Memory B cell (primary cell): ENCODE measurements at regions not wholly inside any gene's neighbourhood (a gene's known extent, or its start where the extent isn't known, plus 50 kb on each side); places are given as distances from the start of the nearest gene placed in this dataset.

Experiments
- ATAC-seq: fragments of 150-1000 bp; cut with Tn5 transposase; 2 replicates; pipeline ENCODE4 v1.10.0; 2021; ENCODE audit warnings: low read depth, mild to moderate bottlenecking, moderate library complexity
- DNase-seq, 2 donors: peaks; one replicate each; pipeline ENCODE4 v3.0.0; 2022; ENCODE audit warnings: low spot score in 2 of 2
- H3K27ac Mint-ChIP-seq: one replicate; pipeline ENCODE4 v1.8.0; 2022; ENCODE audit warnings: mild to moderate bottlenecking, moderate library complexity, mixed read lengths
- H3K27me3 Mint-ChIP-seq: one replicate; pipeline ENCODE4 v1.8.0; 2022; ENCODE audit warnings: mixed read lengths
- H3K36me3 Mint-ChIP-seq: one replicate; pipeline ENCODE4 v1.8.0; 2022; ENCODE audit warnings: mild to moderate bottlenecking, mixed read lengths
- H3K4me1 Mint-ChIP-seq: one replicate; pipeline ENCODE4 v1.8.0; 2022; ENCODE audit warnings: mixed read lengths
- H3K4me3 Mint-ChIP-seq: one replicate; pipeline ENCODE4 v1.8.0; 2022; ENCODE audit warnings: mild to moderate bottlenecking, moderate library complexity, mixed read lengths
- H3K9me3 Mint-ChIP-seq: one replicate; pipeline ENCODE4 v1.8.0; 2022; ENCODE audit warnings: mixed read lengths

GRCh38 chr2:157990173-157990572 is 111.5 kb upstream of the UPP2 start:
- DNase-seq (no peak), ATAC-seq (no peak)
- H3K27ac Mint-ChIP-seq: no peak overlapping the region
- peaks cover 11% of the 10 kb centered on the region for H3K27me3 Mint-ChIP-seq
- no peaks in the 10 kb centered on the region for H3K4me1 Mint-ChIP-seq
- H3K9me3 Mint-ChIP-seq: no peaks in the 10 kb centered on the region
- no peaks in the 10 kb centered on the region for H3K36me3 Mint-ChIP-seq
- no peak overlapping the region for H3K4me3 Mint-ChIP-seq

- DNase-seq (no peak), ATAC-seq (no peak)
- H3K4me1 Mint-ChIP-seq: no peaks in the 10 kb centered on the region
- no peaks in the 10 kb centered on the region for H3K9me3 Mint-ChIP-seq
- H3K36me3 Mint-ChIP-seq: no peaks in the 10 kb centered on the region
- peaks cover 11% of the 10 kb centered on the region for H3K27me3 Mint-ChIP-seq
- H3K4me3 Mint-ChIP-seq: no peak overlapping the region
- no peak overlapping the region for H3K27ac Mint-ChIP-seq
Observed at GRCh38 chr2:157989227-157989626, 112.4 kb upstream of the UPP2 start.

- H3K9me3 Mint-ChIP-seq: no peaks in the 10 kb centered on the region
- no peak overlapping the region for H3K27ac Mint-ChIP-seq
- peaks cover 11% of the 10 kb centered on the region for H3K27me3 Mint-ChIP-seq
- H3K4me1 Mint-ChIP-seq: no peaks in the 10 kb centered on the region
- no peak for ATAC-seq
- H3K4me3 Mint-ChIP-seq: no peak overlapping the region
- no peak for DNase-seq
- H3K36me3 Mint-ChIP-seq: no peaks in the 10 kb centered on the region
Observed at GRCh38 chr2:157986761-157987160, 110.6 kb upstream of the ACVR1 start.

- Mint-ChIP-seq H3K4me1 (no peaks in the 10 kb centered on the region), H3K27ac (no peak overlapping the region), H3K9me3 (peaks cover 1% of the 10 kb centered on the region), H3K36me3 (no peaks in the 10 kb centered on the region), H3K27me3 (peaks cover 9% of the 10 kb centered on the region), H3K4me3 (no peak overlapping the region)
- ATAC-seq (no peak), DNase-seq (no peak)
Observed at GRCh38 chr2:157984866-157985265, 108.7 kb upstream of the ACVR1 start.

- Mint-ChIP-seq H3K4me1 (no peaks in the 10 kb centered on the region), H3K9me3 (peaks cover 8% of the 10 kb centered on the region), H3K27me3 (peaks cover 8% of the 10 kb centered on the region), H3K4me3 (no peak overlapping the region), H3K27ac (no peak overlapping the region), H3K36me3 (peaks cover 6% of the 10 kb centered on the region)
- ATAC-seq (no peak), DNase-seq (no peak)
Observed at GRCh38 chr2:157980020-157980419, 103.9 kb upstream of the ACVR1 start.

GRCh38 chr2:157971702-157972101 is 95.6 kb upstream of the ACVR1 start:
- Mint-ChIP-seq H3K27me3 (peaks cover 6% of the 10 kb centered on the region), H3K4me1 (no peaks in the 10 kb centered on the region), H3K36me3 (peaks cover 2% of the 10 kb centered on the region), H3K4me3 (no peak overlapping the region), H3K27ac (no peak overlapping the region), H3K9me3 (peaks cover 2% of the 10 kb centered on the region)
- ATAC-seq: no peak
- no peak for DNase-seq

GRCh38 chr2:157967856-157968255 is 91.7 kb upstream of the ACVR1 start:
- no peak for ATAC-seq
- no peaks in the 10 kb centered on the region for H3K9me3 Mint-ChIP-seq
- H3K4me3 Mint-ChIP-seq: no peak overlapping the region
- H3K27me3 Mint-ChIP-seq: peaks cover 4% of the 10 kb centered on the region
- H3K27ac Mint-ChIP-seq: no peak overlapping the region
- DNase-seq: no peak
- H3K36me3 Mint-ChIP-seq: no peaks in the 10 kb centered on the region
- no peaks in the 10 kb centered on the region for H3K4me1 Mint-ChIP-seq

- H3K4me3 Mint-ChIP-seq: no peak overlapping the region
- H3K27ac Mint-ChIP-seq: no peak overlapping the region
- DNase-seq (no peak), ATAC-seq (no peak)
- H3K9me3 Mint-ChIP-seq: peaks cover 15% of the 10 kb centered on the region
- peaks cover 2% of the 10 kb centered on the region for H3K36me3 Mint-ChIP-seq
- H3K4me1 Mint-ChIP-seq: no peaks in the 10 kb centered on the region
- H3K27me3 Mint-ChIP-seq: no peaks in the 10 kb centered on the region
Observed at GRCh38 chr2:157959249-157959648, 83.1 kb upstream of the ACVR1 start.

GRCh38 chr2:157957596-157957995 is 81.5 kb upstream of the ACVR1 start:
- Mint-ChIP-seq H3K36me3 (peaks cover 2% of the 10 kb centered on the region), H3K27ac (no peak overlapping the region), H3K4me1 (no peaks in the 10 kb centered on the region), H3K4me3 (no peak overlapping the region), H3K9me3 (peaks cover 15% of the 10 kb centered on the region), H3K27me3 (no peaks in the 10 kb centered on the region)
- no peak for ATAC-seq
- DNase-seq: no peak

- DNase-seq: no peak
- peaks cover 6% of the 10 kb centered on the region for H3K9me3 Mint-ChIP-seq
- H3K27ac Mint-ChIP-seq: no peak overlapping the region
- H3K36me3 Mint-ChIP-seq: peaks cover 2% of the 10 kb centered on the region
- ATAC-seq: no peak
- H3K4me3 Mint-ChIP-seq: no peak overlapping the region
- H3K27me3 Mint-ChIP-seq: peaks cover 6% of the 10 kb centered on the region
- H3K4me1 Mint-ChIP-seq: peaks cover 2% of the 10 kb centered on the region
Observed at GRCh38 chr2:157952558-157952957, 76.4 kb upstream of the ACVR1 start.

- Mint-ChIP-seq H3K4me3 (no peak overlapping the region), H3K27ac (no peak overlapping the region), H3K4me1 (peaks cover 2% of the 10 kb centered on the region), H3K36me3 (no peaks in the 10 kb centered on the region), H3K27me3 (peaks cover 10% of the 10 kb centered on the region), H3K9me3 (no peaks in the 10 kb centered on the region)
- DNase-seq (no peak), ATAC-seq (no peak)
Observed at GRCh38 chr2:157948856-157949255, 72.7 kb upstream of the ACVR1 start.

- Mint-ChIP-seq H3K27ac (no peak overlapping the region), H3K4me3 (no peak overlapping the region), H3K36me3 (no peaks in the 10 kb centered on the region), H3K27me3 (peaks cover 8% of the 10 kb centered on the region), H3K4me1 (peaks cover 2% of the 10 kb centered on the region), H3K9me3 (no peaks in the 10 kb centered on the region)
- ATAC-seq (no peak), DNase-seq (no peak)
Observed at GRCh38 chr2:157946919-157947557, 70.9 kb upstream of the ACVR1 start.

GRCh38 chr2:157940024-157940423 is 63.9 kb upstream of the ACVR1 start:
- DNase-seq (no peak), ATAC-seq (no peak)
- Mint-ChIP-seq H3K27ac (no peak overlapping the region), H3K36me3 (no peaks in the 10 kb centered on the region), H3K4me1 (no peaks in the 10 kb centered on the region), H3K9me3 (no peaks in the 10 kb centered on the region), H3K4me3 (no peak overlapping the region), H3K27me3 (peaks cover 4% of the 10 kb centered on the region)

- H3K9me3 Mint-ChIP-seq: no peaks in the 10 kb centered on the region
- H3K27ac Mint-ChIP-seq: no peak overlapping the region
- no peaks in the 10 kb centered on the region for H3K4me1 Mint-ChIP-seq
- ATAC-seq (no peak), DNase-seq (no peak)
- no peaks in the 10 kb centered on the region for H3K36me3 Mint-ChIP-seq
- H3K27me3 Mint-ChIP-seq: peaks cover 5% of the 10 kb centered on the region
- H3K4me3 Mint-ChIP-seq: no peak overlapping the region
Observed at GRCh38 chr2:157938556-157938955, 62.4 kb upstream of the ACVR1 start.

- Mint-ChIP-seq H3K4me1 (no peaks in the 10 kb centered on the region), H3K9me3 (no peaks in the 10 kb centered on the region), H3K36me3 (no peaks in the 10 kb centered on the region), H3K27me3 (peaks cover 5% of the 10 kb centered on the region), H3K27ac (no peak overlapping the region), H3K4me3 (no peak overlapping the region)
- ATAC-seq (no peak), DNase-seq (no peak)
Observed at GRCh38 chr2:157936406-157936805, 60.3 kb upstream of the ACVR1 start.
